ENCODE measurements at regions not wholly inside any gene's neighbourhood (a gene's known extent, or its start where the extent isn't known, plus 50 kb on each side); places are given as distances from the start of the nearest gene placed in this dataset.

GRCh38 chr11:92342886-92343285, 118.3 kb downstream of the FAT3 start:
- no peak for DNase-seq (ENCODE audit: low spot score)
- TF ChIP-seq CTCF (IDR thresholded peaks at IDR 0.05; ENCODE audit: extremely low read depth, insufficient read depth, missing control alignments): no peak
- in situ Hi-C loops (cut with MboI; ENCODE audit: low pct_unique_long_range_greater_than_20kb, low sequenced_read_pairs, unreplicated experiment): no loop called here

GRCh38 chr11:92346220-92346619, 121.6 kb downstream of the FAT3 start:
- no peak for TF ChIP-seq CTCF (IDR thresholded peaks at IDR 0.05; ENCODE audit: extremely low read depth, insufficient read depth, missing control alignments)
- in situ Hi-C loops (cut with MboI; ENCODE audit: low pct_unique_long_range_greater_than_20kb, low sequenced_read_pairs, unreplicated experiment): no loop called here
- no peak for DNase-seq (ENCODE audit: low spot score)

- TF ChIP-seq CTCF (IDR thresholded peaks at IDR 0.05; ENCODE audit: extremely low read depth, insufficient read depth, missing control alignments): no peak
- in situ Hi-C loops (cut with MboI; ENCODE audit: low pct_unique_long_range_greater_than_20kb, low sequenced_read_pairs, unreplicated experiment): no loop called here
Measured at GRCh38 chr11:92347454-92347853, 122.8 kb downstream of the FAT3 start.

GRCh38 chr11:92349486-92350156, 125.0 kb downstream of the FAT3 start:
- TF ChIP-seq CTCF (IDR thresholded peaks at IDR 0.05; ENCODE audit: extremely low read depth, insufficient read depth, missing control alignments): no peak
- DNase-seq (ENCODE audit: low spot score): no peak
- in situ Hi-C loops (cut with MboI; ENCODE audit: low pct_unique_long_range_greater_than_20kb, low sequenced_read_pairs, unreplicated experiment): no loop called here

More at GRCh38 chr11:92347454-92347853, 122.8 kb downstream of the FAT3 start:
- DNase-seq (ENCODE audit: low spot score): no peak

- in situ Hi-C loops (cut with MboI; ENCODE audit: low pct_unique_long_range_greater_than_20kb, low sequenced_read_pairs, unreplicated experiment): no loop called here
- no peak for TF ChIP-seq CTCF (IDR thresholded peaks at IDR 0.05; ENCODE audit: extremely low read depth, insufficient read depth, missing control alignments)
- DNase-seq (ENCODE audit: low spot score): no peak
Measured at GRCh38 chr11:92357344-92357743, 132.7 kb downstream of the FAT3 start.

GRCh38 chr11:92357841-92358240, 133.2 kb downstream of the FAT3 start:
- DNase-seq (ENCODE audit: low spot score): no peak
- TF ChIP-seq CTCF (IDR thresholded peaks at IDR 0.05; ENCODE audit: extremely low read depth, insufficient read depth, missing control alignments): no peak
- in situ Hi-C loops (cut with MboI; ENCODE audit: low pct_unique_long_range_greater_than_20kb, low sequenced_read_pairs, unreplicated experiment): no loop called here
